COR-L47 (cell line): ENCODE measurements at regions not wholly inside any gene's neighbourhood (a gene's known extent, or its start where the extent isn't known, plus 50 kb on each side); places are given as distances from the start of the nearest gene placed in this dataset.
A peak's percentile ranks its signal among the peaks of the same experiment; 100 is the strongest.
"Not testable (repeated sequence)": the region's sequence is repeated elsewhere in the genome, so short reads cannot be mapped to it uniquely, and the experiment has no call there.

Experiments
- DNase-seq: peaks from one replicate; lab custom pipeline; 2025; lab: John Stamatoyannopoulos, UW

DNA sequence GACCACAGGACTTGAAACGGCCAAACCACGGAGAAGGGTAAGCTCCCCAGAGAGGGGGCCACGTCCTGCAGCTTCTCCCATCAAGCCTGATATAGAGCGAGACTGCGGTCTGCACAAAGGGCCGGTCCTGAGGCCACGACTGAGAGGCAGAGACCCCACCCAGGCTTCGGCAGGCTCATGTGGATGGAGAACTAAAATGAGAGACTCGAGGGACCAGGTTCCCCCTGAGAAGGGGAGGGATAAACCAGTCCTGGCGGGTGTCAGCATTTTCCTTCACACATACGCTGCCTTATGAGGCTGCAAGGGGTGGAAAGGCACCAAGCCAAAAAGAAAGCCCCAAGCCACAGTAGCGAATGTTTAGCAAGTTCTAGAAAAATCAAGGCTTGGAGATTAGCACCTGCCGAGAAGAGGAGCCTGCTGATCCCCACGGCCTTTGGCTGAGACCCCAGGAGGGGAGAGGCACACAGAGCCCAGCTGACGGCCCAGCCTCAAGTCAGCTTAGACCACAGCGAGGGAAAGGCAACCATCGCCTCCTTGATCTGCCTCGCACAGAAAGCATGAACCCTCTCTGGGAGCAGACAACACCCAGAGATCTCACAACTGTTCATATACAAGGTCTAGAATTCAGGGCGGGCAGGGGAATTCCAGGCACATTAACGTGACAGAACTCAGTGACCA lies 92.6 kb upstream of the RNF32 start:
- no peak for DNase-seq

DNA sequence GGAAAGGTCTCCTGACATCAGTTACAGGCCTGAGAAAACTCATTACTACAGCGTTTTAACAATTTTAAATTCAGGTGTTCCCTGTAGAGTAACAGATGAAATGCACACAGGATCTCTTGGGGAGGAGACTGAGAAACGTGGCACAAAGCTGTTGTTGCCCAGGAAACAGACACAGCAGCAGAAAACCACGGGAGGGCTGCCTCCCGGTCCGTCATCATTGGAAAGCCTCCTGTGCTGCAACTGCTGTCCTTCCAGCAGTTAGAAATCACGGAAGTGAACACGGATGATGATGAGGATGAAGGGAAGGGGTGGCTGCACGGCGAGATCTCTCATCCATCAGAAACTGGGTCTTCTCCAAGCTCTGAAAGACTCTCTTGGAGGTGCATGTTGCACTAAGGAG lies 94.6 kb upstream of the RNF32 start:
- DNase-seq = peak; percentile 74

DNA sequence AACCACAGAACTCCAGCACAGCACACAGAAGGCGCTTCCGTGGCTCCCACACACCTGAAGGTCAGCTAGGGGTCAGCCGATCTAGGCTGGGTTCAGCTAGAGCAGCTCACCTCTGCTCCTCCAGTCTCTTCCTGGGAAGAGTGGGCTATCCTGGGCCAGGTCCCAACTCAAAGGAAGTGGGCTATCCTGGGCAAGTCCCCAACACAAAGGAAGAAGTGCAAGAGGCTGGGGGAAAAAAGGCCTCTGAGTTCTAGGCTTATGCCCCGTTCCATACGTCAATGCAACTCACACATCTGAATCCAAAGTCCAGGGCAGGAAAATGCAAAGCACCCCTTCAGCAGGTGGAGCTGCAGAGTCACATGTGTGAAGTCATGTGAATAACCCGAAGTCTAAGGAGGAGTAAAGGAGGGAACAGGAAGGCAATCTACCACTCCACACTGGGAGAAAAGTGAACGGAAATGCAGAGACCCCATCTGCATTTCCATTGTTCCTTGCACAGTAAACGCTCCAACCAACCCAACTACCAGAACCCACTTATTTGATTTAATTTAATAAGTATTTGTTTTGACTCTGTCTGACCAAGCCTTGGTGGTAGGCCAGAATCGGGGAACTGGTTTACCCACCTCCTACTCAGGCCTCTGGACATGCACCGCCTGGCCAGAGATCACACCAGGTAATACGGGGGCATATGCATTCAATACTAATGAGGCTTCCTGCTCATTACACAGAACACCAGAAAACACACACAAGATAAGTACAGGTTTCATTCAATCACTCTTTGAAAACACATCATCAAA lies 95.5 kb upstream of the RNF32 start:
- peak; percentile 50 for DNase-seq

DNA sequence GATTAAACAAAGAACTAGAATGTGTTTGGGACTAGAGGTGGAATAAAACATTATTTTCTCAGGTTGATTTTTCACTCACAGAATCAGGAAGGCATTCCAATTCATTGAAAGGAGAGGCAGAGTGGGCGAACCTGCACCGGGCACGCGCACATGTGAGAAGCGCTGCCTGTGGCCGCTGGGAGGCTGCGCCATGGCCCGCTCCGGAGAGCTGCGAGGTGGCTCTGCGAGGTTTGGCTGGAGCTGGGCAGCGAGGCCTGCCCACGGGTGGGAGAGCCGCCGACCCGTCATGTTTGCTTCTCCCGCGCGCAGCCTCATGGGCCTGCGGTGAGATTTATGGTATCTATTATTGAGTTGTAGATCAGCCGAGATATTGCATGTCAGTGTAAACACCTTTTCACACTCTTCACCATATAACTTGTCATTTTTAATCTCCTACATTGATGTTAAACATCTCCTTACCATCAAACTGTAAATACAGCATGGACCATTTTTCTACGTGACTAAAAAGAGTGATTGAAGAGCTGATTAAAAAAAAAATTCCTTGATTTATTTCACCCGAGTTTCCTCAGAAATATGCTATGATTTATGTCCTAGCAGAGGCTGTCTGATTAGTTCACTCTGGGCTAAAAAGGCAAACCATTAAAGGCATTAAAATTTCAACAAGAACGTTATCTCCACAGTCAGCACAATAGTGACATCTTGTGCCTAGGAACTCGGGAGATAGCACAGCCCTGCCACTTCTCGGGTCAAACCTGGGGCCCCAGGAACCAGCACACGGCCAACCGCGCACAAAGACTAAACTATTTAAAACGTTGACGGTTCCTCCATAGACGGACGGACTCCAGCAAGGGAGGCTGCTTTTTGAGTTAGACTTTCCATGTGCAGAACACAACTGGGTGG lies 96.6 kb upstream of the RNF32 start:
- DNase-seq = no peak

DNA sequence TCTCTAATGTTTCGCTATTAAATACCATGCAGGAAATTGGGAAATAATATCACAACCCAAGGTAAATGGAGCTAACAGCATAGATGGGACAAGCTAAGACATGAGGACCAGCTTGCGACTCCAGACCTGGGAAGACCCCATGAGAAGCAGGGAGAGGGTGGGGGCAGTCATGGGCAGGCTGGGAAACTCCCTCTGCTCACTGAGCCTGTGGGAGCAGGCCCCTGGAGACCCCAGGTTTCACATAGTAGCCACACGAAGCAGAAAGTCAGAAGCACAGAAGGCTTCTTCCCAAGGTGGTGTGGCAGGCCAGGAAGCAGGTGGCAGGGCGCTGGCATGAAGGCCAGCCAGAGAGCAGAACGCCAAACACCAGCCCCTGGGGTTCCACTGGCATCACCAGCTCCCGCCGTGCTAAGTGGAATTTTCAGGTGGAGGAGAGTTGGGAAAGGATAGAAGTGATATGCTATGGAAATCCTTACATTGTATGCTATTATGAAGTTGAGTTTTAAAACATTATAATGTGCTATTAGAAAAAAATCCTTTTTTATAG lies 99.9 kb upstream of the RNF32 start:
- DNase-seq = no peak

DNA sequence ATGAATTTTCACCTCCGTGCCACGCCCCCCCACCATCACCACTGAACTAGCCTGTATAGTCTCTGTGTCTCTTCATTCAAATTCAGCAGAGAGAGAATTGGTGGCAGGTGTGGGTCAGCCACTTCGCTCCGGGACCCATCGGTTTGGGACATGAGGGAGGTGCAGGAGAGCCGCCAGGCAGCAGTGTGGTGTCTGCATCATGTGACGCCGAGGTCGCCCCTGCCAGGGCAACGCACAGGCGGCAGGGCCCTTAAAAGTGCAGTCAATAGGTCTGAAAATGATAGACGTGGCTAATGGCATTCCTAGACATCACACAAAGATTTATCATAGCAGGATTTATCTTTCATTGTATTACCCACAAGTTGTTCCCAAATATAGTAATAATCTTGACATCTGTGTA lies 100.6 kb upstream of the RNF32 start:
- no peak for DNase-seq

DNA sequence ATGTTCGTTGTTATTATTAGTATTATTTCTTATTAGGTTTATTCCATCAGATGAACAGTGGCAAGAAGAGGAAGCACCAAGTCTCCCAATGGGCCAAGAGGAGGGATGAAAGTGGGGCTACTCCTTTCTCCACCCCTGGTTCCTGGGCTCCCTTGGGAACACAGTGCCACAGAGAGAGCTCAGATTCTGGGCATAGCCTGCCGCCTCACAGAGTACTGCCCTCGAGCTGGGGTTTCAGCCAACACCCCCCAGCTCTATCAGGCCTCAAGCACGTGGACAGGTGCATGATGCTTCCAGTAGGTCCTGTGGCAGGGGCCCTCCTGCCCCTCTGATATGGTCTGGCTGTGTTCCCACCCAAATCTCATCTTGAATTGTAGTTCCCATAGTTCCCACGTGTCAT lies 103.6 kb upstream of the RNF32 start:
- no peak for DNase-seq

DNA sequence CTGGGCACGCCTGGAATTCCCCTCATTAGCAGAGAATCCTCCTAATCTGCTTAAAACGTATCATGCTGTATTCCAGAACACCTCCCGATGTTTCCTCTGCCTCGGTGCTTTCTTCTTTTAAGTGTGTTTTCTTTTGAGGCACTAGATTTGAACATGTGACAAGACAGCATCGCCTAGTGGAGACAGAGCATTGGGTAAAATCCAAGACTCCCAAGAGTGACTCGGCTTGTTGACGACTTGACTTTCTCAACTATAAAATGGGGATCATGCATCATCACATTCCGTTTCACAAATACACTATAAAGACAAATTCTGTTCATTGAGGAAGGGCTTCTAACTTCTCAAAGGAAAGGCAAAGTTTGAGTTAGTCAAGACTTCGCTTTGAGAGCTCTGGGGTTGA lies 105.6 kb upstream of the RNF32 start:
- DNase-seq = no peak

DNA sequence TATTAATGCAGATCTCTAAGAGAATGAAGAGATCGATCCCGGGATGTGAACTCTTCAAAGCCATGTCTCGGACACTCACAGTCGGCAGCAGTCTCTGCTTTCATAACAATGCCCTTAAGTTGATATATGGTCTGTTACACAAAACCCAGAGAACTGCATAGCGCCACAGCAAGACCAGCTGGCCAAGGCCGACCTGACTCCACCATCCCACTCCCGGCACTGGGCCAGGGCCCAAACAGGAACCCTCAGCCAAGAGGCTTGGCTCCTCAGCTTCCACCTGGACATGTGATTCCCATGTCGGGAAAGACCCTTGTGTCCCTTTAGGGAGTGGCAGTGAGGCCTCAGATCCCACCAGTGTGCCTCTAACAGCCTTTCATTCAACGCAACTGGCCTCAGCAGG lies 106.6 kb upstream of the RNF32 start:
- DNase-seq = no peak

DNA sequence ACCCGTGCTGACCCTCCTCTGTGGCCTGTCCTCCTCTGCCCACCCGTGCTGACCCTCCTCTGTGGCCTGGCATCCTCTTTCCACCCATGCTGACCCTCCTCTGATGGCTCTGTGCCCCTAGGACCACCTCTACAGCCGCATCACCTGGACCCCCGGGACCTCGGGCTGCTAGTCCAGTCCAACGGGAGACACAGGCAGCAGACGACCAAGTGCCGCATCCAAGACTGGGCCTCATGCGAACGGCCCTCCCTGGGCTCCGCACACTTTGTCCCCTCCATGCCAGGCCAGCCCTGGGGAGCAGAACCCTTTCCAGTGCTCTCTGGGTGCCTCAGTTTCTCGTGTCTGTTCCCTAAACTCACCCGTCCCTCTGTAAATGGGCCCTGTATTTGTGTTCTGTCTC lies 107.2 kb upstream of the RNF32 start:
- DNase-seq = no peak

DNA sequence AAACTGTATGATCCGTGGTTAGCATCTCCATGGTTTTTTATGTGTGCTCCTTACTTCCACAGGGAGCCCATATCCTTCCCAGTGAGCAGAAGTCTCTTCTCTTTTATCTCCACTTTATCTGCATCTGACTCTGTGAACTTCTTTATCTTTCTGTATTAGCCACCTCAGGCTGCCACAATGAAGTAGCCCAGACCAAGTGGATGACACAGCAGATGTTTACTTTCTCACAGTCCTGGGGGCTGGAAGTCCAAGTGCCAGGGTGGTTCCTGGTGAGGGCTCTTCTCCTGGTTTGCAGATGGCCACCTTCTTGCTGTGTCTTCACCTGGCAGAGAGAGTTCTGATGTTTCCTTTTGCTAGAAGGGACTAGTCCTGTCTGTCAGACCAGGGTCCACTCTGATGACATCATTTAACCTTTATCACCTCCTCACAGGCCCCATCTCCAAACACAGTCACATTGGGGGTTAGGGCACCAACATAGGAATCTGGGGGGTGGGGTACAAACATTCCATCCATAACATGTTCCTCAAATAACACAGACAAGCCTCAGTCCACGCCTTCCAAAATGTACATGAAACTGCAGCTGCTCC lies 108.5 kb upstream of the RNF32 start:
- no peak for DNase-seq

DNA sequence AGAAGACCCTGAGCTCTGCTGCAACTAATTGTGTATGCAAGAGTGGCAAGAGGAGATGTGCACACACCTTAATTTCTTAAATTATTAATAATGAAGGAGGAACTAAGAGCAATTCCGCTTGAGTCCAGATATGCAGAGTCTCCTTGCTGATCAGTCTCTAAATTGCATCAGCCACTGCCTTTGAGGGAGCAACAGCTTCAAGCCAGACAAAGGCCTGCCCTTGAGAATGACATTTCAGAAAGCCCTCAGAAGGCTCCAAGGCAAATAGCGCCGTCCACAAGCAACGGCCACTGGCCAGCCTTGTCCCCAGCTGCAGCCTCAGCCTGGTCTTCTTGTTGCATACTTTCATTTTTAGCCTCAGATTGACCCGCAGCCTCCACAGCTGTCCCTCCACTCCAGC lies 110.6 kb upstream of the RNF32 start:
- no peak for DNase-seq

DNA sequence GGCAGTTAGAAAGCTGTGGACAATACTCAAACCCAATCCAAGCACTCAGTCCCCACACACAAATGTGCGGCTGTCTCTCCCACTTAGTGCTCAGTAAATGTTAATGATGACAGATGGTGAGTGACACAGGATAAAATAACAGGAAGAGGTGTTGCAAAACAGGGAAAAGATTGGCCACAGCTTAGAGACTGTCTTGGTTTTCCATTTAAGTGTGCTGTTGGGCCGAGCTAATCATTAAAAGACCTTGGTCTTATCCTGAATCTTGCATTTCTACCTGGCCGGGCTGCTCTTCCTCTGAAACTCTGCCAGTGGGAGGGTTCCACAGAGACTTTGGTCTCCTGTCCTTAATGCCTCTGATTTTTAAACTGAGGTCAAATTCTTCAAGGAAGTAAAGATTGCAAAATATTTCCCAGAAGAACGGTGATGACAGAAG lies 113.1 kb upstream of the RNF32 start:
- DNase-seq = no peak

DNA sequence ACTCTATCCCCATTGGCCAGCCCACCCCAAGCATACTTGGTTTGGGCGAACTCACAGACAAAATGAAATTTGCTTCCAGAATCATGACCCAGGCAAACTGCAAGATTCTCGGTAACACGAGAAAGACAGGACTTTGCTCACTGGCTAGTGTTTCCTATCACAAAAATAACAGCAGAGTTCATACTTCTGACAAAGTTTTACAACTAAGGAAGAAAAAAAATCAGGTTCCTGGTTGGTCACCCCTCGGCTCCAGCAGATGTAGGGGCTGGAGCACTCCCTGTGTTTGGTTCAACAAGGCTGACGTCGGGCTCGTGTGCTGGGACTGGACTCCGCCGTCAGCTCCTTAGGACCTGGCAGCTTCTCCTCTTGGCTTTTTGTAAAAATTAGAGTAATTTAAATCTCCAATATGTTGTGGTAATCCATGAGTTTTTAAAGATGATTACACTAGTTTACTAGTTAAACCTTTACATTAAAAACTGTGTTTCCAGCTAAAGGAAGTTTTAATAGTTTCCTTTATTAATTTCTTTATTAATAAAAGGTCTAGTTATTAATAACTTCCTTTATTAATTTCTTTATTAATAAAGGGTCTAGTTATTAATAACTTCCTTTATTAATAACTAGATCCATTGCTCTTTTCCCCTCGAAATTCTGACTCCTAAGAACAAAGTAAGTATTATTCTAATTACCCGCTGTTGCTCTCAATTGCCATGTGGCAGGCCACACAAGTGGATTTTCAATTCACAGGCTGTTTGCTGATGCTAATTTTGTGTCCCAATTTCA lies 115.6 kb upstream of the RNF32 start:
- no peak for DNase-seq

DNA sequence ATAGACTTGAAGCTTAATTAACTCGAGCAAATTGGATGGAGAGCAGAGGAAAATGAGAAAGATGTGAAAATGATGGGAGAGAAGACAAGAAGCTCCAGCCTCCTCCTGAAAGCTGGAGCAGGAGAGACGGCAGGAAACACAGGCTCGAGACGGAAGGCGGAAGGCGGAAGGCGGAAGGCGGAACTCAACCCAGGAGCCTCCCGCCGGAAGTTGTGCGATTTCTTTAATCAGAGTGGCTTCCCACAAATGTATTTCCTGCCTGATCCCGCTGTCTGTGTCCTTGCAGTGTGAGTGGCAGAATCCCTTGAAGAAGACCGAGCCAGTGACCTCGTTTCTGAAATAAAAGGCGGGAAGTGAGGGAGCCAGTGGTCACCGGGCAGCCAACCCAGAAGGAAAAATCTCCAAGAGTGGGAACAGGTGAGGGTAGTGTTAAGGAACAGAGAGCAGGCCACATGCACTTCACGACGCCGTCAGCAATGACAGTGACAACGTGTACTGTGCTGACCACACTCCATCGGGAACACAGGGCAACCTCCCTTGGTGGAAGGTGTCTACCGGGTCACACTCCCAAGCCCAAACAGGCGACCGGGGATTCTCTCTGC lies 117.0 kb upstream of the RNF32 start:
- no peak for DNase-seq

DNA sequence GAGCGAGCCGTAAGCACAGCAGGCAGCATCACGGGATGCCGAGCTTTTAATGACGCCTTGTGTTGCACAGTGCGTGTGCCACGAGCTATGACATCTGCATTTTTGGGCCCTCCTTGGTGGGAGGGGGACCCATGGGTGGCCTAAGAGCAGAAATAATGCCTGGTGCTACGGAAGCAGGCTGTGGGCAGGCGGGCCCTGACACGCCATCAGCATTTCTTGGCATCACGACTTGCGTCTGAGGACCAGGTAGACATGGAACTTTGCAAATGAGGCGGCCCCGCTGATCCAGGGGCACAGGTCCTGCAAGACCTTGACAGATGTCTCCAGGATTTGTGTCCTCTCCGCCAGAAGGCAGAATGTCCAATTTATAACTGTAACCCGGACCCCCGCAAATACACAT lies 117.8 kb upstream of the RNF32 start:
- DNase-seq = no peak

DNA sequence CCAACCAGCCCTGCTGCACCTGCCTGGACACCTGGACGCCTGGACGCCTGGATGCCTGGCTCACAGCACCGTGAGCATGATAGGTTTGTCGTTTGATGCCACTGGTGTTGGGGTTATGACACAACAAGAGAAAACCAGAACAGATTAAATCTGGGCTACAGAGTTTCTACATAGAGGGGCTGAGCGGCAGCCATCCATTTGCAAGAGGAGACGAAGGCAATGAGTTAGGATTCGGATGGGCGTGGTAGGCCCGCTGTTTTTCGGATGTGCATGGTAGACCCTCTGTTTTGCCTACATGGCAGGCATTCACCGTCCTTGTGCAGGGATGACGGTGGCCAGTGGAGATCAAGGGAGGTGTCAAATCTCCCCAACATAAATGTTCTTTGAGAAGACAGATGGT lies 121.5 kb upstream of the RNF32 start:
- DNase-seq = no peak

DNA sequence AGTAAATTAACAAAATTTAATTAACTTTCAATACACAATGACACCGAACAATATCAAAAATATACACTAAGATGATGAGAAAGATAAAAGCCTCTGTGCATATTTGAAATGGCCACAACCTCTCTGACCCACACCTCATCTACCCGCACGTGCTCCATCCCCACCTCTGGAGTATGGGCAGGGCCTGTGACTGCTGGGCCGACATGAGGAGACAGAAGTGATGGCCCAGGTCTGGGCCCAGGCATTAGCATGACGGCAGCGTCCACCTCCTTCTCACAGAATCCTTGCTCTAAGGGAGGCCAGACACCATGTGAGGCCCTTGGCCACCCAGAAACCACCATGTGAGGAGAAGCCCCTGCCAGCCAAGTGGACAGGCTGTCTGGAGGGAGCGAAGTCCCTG lies 122.1 kb upstream of the RNF32 start:
- DNase-seq = no peak

DNA sequence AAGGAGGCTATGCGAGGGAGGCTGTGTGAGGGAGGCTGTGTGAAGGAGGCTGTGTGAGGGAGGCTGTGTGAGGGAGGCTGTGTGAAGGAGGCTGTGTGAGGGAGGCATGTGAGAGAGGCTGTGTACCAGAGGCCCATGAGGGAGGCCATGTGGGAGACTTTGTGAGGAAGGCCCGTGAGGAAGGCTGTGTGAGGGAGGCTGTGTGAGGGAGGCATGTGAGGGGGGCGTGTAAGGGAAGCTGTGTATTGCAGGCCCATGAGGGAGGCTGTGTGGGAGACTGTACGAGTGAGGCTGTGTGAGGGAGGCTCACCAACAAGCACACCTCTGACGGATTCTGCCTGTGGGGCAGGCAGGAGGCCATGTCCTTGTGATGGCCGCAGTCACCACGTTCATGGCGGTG lies 122.7 kb upstream of the RNF32 start:
- DNase-seq = not testable (repeated sequence)

DNA sequence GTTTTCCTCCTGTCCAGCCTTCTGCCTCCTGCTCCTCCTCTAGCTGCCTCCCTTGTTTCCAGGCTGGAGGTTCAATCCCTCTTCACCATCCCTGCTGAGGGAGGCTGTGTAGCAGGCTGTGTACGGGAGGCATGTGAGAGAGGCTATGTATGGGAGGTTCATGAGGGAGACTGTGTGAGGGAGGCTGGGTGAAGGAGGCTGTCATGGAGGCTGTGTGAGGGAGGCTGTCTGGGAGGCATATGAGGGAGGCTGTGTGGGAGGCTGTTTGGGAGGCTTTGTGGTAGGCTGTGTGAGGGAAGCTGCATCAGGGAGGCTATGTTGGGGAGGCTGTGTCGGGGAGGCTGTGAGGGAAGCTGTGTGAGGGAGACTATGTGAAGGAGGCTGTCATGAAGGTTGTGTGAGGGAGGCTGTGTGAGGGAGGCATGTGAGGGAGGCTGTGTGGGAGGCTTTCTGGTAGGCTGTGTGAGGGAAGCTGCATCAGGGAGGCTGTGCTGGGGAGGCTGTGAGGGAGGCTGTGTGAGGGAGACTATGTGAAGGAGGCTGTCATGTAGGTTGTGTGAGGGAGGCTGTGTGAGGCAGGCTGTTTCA lies 123.7 kb upstream of the RNF32 start:
- no peak for DNase-seq
